Lower leg skin (tissue), 3 donors: ENCODE measurements at regions not wholly inside any gene's neighbourhood (a gene's known extent, or its start where the extent isn't known, plus 50 kb on each side); places are given as distances from the start of the nearest gene placed in this dataset.

ENCODE experiments used
- CTCF ChIP-seq, 3 donors: fragments of 450-650 bp; IDR thresholded peaks; one replicate each; pipeline ENCODE4 v1.5.1; 2016; ENCODE audit warnings: antibody characterized with exemption in 3 of 3, mild to moderate bottlenecking in 3 of 3, moderate library complexity in 2 of 3
- POLR2A ChIP-seq, 2 donors: fragments of 450-650 bp; IDR thresholded peaks; one replicate each; pipeline ENCODE4 v1.6.1; 2016 to 2017; ENCODE audit warnings: antibody characterized with exemption in 2 of 2, mild to moderate bottlenecking in 1 of 2, moderate library complexity in 1 of 2

DNA sequence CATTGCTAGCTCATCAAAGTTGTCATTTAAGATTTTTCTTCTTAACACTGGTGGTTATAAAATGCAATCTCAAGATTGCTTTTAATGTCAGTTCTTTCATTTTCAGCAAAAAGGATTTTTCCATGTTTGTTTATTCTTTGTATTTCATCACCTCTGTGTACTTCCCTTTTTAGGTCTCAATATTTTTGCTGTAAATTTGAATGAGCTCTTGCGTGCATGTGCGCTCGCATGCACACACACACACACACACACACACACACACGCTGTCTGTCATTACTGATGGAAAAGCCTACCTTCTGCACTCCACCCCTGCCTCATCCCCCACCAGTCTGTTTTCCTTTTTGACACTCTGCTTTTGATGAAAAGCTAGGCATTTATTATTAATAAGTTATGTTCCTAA lies 85.3 kb upstream of the FYN start:
- TF ChIP-seq CTCF (IDR thresholded peaks at IDR 0.05), result no peak
- no peak for TF ChIP-seq POLR2A (IDR thresholded peaks at IDR 0.05)
